ENCODE measurements at regions not wholly inside any gene's neighbourhood (a gene's known extent, or its start where the extent isn't known, plus 50 kb on each side); places are given as distances from the start of the nearest gene placed in this dataset.

- in situ Hi-C loops (cut with HindIII; ENCODE audit: low pct_unique_long_range_greater_than_20kb, low sequenced_read_pairs): no loop called here
- DNase-seq (ENCODE audit: low read depth, low spot score): no peak
Observed at GRCh38 chr3:165434516-165434915, 238.3 kb upstream of the SLITRK3 start.

GRCh38 chr3:165406425-165406824 lies 210.2 kb upstream of the SLITRK3 start:
- in situ Hi-C loops (cut with HindIII; ENCODE audit: low pct_unique_long_range_greater_than_20kb, low sequenced_read_pairs): no loop called here
- DNase-seq (ENCODE audit: low read depth, low spot score): no peak

DNA sequence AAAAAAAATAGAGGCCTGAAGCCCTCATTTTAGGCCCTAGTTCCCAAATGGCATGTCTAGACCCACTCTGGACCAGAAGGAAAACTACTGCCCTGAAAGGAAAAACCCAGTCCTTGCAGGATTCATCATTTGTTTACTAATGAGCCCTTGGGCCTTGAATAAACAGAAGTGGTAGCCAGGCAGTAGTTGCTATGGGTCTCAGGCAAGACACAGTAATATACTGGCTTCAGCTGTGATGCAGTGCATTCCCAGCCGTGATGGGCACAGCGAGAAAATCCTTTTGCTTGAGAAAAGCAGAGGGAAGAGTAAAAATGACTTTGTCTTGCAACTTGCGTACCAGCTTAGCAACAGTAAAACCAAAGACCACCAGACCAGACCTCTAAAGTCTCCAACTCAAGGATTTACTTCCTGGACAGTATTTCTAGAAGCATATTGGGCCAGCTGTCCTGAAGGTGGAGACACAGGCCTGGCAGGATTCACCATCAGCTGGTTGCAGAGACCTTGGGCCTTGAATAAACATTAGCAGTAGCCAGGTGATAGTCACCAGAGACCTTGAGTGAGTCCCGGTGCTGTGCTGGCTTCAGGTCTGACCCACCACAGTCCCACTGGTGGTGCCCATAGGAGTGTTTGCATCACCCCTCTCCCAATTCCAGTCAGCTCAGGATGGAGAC lies 208.3 kb upstream of the SLITRK3 start:
- in situ Hi-C loops (cut with HindIII; ENCODE audit: low pct_unique_long_range_greater_than_20kb, low sequenced_read_pairs): no loop called here
- DNase-seq (ENCODE audit: low read depth, low spot score): no peak

GRCh38 chr3:165403666-165404065 lies 207.5 kb upstream of the SLITRK3 start:
- in situ Hi-C loops (cut with HindIII; ENCODE audit: low pct_unique_long_range_greater_than_20kb, low sequenced_read_pairs): no loop called here
- DNase-seq (ENCODE audit: low read depth, low spot score): no peak

DNA sequence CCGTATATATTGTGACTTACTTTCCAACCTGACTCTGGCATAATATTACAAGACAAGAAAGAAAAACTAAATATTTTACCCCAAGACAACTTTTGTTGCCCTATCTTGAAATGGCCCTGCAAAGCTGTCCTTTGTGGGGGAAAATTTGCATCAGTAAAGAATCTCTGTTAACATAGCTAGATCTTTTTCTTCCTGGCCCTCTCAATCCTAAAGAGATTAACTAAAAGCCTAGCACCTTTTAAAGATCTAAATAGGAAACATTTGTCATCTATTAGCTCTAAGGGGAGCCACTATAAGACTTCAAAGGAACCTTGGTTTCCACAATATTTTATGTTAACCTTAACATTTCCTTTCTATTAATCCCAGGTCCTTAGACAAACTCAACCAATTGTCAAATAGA lies 199.0 kb upstream of the SLITRK3 start:
- no peak for DNase-seq (ENCODE audit: low read depth, low spot score)
- in situ Hi-C loops (cut with HindIII; ENCODE audit: low pct_unique_long_range_greater_than_20kb, low sequenced_read_pairs): no loop called here

DNA sequence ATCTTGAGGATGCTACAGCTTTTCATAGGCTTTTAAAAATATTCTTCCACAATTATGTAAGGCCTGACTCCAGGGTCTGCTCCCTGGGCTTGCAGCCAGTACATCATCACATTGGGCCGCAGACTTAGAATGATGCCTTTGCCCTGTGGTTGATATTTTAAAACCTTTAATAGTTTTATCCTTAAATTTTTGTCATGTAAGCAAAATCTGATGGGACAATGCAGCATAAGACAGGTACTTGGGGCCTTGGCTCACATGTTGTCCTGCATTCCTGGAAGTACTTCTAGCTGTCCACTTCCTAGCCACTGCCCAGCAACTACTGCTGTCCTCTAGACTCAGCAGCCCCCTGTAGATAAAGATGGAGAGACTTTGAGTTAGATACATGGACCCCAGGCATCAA lies 197.3 kb upstream of the SLITRK3 start:
- no peak for DNase-seq (ENCODE audit: low read depth, low spot score)
- in situ Hi-C loops (cut with HindIII; ENCODE audit: low pct_unique_long_range_greater_than_20kb, low sequenced_read_pairs): no loop called here

- DNase-seq (ENCODE audit: low read depth, low spot score): no peak
- in situ Hi-C loops (cut with HindIII; ENCODE audit: low pct_unique_long_range_greater_than_20kb, low sequenced_read_pairs): no loop called here
Observed at GRCh38 chr3:165390166-165390565, 194.0 kb upstream of the SLITRK3 start.

DNA sequence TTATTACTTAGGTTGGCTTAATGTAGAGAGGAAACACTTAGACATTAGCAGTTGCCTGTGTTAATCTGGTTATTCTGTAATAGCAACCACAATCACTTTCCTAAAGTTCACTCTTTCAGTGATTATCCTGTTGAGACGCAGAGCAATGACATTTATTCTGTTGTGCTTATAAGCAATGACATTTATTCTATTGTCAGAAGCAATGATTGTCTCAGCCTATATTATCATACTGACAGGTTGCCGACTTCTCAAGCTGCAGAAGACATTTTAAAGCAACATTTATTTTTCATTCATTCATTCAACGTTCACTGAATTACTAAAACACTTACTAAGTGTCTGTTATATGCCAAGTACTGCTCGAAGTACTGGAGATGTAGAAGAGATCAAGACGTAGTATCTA lies 193.5 kb upstream of the SLITRK3 start:
- in situ Hi-C loops (cut with HindIII; ENCODE audit: low pct_unique_long_range_greater_than_20kb, low sequenced_read_pairs): no loop called here
- DNase-seq (ENCODE audit: low read depth, low spot score): no peak

GRCh38 chr3:165389064-165389463 lies 192.9 kb upstream of the SLITRK3 start:
- in situ Hi-C loops (cut with HindIII; ENCODE audit: low pct_unique_long_range_greater_than_20kb, low sequenced_read_pairs): no loop called here
- peak; percentile 59 for DNase-seq (ENCODE audit: low read depth, low spot score)

DNA sequence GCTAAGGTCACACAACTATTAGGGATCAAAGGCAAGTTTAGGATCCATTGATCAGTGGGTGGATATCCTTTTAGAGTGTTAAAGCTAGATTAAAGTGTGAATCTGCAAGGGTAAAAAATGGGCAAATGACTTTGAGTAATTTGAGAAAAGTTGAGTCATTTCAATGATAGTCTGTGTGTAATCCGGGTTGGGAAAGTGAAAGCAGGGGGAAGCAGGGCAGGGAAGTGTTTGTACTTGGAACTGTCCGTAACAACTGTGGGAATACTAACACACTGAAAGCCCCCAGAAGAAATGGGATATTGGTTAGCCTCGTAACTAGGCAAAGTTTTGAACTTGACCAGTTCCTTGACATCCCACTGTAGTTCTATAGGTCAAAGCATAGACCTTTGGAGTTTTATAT lies 187.2 kb upstream of the SLITRK3 start:
- in situ Hi-C loops (cut with HindIII; ENCODE audit: low pct_unique_long_range_greater_than_20kb, low sequenced_read_pairs): no loop called here
- DNase-seq (ENCODE audit: low read depth, low spot score): no peak

DNA sequence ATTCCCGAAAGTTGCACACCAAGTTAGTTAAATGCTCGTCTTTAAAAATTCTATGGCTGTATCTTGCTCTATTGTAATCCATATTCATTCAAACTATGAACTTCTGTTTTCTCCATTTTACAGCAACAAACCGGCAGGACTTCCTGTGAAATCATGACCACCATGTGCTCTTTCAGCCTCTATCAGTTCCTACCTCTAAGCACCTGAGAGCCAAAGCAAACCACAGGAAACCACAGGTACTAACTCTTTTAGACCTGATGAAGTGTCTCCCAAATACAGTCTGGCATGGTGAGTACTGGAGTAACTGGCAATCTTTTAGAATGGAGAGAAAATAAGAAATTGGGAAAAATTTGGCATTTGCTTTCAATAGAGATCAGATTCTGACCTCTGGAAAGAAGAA lies 186.5 kb upstream of the SLITRK3 start:
- in situ Hi-C loops (cut with HindIII; ENCODE audit: low pct_unique_long_range_greater_than_20kb, low sequenced_read_pairs): no loop called here
- DNase-seq (ENCODE audit: low read depth, low spot score): no peak

DNA sequence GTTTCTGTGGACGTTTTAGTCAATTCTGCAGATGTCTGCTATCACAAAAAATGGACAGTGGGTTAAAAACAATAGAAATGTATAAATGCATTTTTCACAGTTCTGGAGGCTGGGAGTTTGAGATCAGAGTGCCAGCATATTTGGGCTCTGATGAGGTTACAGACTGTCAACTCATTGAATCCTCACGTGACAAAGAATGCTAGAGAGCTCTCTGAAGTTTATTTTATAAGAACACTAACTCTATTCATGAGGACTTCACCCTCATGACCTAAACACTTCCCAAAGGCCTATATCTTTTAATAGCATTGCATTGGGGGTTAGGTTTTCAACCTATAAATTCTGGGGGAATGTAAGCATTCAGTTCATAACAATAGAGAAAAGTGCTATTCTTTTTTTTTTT lies 182.6 kb upstream of the SLITRK3 start:
- DNase-seq (ENCODE audit: low read depth, low spot score): peak; percentile 87

DNA sequence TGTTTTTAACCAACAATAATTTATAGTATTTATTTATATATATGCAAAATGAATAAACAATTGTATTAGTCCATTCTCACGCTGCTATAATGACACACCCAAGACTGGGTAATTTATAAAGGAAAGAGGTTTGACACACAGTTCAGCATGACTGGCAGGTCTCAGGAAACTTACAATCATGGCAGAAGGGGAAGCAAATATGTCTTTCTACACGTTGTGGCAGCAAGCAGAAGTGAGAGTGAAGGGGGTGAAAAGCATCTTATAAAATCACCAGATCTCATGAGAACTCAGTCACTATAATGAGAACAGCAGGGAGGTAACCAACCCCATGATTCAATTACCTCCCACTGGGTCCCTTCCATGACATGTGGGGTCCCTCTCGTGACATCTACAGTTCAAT lies 162.8 kb upstream of the SLITRK3 start:
- no peak for DNase-seq (ENCODE audit: low read depth, low spot score)
- in situ Hi-C loops (cut with HindIII; ENCODE audit: low pct_unique_long_range_greater_than_20kb, low sequenced_read_pairs): no loop called here

More for the DNA sequence above, 182.6 kb upstream of the SLITRK3 start:
- in situ Hi-C loops (cut with HindIII; ENCODE audit: low pct_unique_long_range_greater_than_20kb, low sequenced_read_pairs): no loop called here

GRCh38 chr3:165355316-165355715 lies 159.1 kb upstream of the SLITRK3 start:
- DNase-seq (ENCODE audit: low read depth, low spot score): no peak
- in situ Hi-C loops (cut with HindIII; ENCODE audit: low pct_unique_long_range_greater_than_20kb, low sequenced_read_pairs): no loop called here

- in situ Hi-C loops (cut with HindIII; ENCODE audit: low pct_unique_long_range_greater_than_20kb, low sequenced_read_pairs): no loop called here
- DNase-seq (ENCODE audit: low read depth, low spot score): no peak
Observed at GRCh38 chr3:165347526-165347925, 151.3 kb upstream of the SLITRK3 start.

DNA sequence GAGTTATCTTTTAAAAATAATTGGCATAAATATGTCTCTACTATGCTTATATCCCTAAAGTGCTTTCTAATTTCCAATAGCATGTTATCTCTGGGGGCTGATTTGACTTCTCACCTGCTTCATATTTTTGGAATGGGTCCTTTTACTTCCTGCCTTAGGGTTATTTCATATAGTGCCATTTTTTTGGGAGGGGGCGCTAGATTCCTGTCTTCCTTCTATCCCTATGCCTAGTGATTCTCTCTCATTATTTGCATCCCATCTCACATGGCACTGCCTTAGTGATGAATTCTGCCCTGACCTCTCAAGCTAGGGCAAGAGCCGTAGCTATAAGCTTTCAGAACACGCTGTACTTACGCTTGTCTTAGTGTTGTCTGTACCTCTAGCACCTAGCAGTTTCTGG lies 150.3 kb upstream of the SLITRK3 start:
- in situ Hi-C loops (cut with HindIII; ENCODE audit: low pct_unique_long_range_greater_than_20kb, low sequenced_read_pairs): no loop called here
- peak; percentile 40 for DNase-seq (ENCODE audit: low read depth, low spot score)

- in situ Hi-C loops (cut with HindIII; ENCODE audit: low pct_unique_long_range_greater_than_20kb, low sequenced_read_pairs): no loop called here
- no peak for DNase-seq (ENCODE audit: low read depth, low spot score)
Observed at GRCh38 chr3:165343185-165343584, 147.0 kb upstream of the SLITRK3 start.

DNA sequence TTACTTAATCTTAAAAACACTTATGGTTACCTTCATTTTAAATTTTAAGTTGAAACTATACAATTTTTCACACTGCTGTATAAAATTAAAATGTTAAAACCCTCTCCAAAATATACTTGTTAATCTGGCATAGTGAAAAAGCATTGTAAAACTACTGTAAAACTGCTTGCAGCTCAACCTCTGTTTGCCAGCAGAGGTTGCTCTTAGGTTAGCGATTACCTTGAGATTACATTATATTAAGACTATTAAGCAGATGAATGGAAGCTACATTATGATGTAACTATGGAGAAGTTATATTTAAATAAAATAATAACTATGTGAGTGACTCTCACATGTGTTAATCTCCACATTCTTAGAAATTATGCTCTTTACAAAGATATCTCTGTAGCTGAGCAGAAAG lies 143.6 kb upstream of the SLITRK3 start:
- peak; percentile 60 for DNase-seq (ENCODE audit: low read depth, low spot score)
- in situ Hi-C loops (cut with HindIII; ENCODE audit: low pct_unique_long_range_greater_than_20kb, low sequenced_read_pairs): no loop called here

- in situ Hi-C loops (cut with HindIII; ENCODE audit: low pct_unique_long_range_greater_than_20kb, low sequenced_read_pairs): no loop called here
- DNase-seq (ENCODE audit: low read depth, low spot score): peak; percentile 37
Observed at GRCh38 chr3:165336786-165337185, 140.6 kb upstream of the SLITRK3 start.

Data from SK-MEL-5 (cell line).